GM21423 (cell line): ENCODE measurements at regions not wholly inside any gene's neighbourhood (a gene's known extent, or its start where the extent isn't known, plus 50 kb on each side); places are given as distances from the start of the nearest gene placed in this dataset.

Experiments
- ATAC-seq: cut with Tn5 transposase; IDR thresholded peaks from one replicate; pipeline ENCODE4 v1.9.1; 2021; ENCODE audit warnings: mild to moderate bottlenecking, moderate library complexity; ENCODE audit not compliant: unreplicated experiment

GRCh38 chr18:45168866-45169600, 446.2 kb upstream of the SLC14A2 start:
- ATAC-seq: no peak

DNA sequence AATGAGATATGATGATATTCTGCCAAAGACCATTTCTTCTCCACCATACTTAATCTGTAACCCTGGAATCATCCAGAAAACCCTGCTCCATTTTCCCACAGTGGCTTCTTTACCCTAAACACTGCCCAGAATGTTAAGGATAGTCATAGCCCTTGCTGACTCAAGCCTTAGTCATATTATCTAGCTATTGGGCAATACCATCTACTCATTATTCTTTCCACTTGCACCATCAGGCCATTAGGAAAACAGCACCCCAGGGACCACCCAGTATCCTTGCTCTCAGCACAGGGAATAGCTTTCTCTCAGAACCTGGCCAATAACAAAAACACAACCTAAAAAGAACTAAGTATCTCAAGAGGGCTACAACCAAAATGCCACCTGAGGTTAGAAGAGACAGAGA, 445.7 kb upstream of the SLC14A2 start:
- ATAC-seq: no peak

GRCh38 chr18:45171679-45172191, 443.5 kb upstream of the SLC14A2 start:
- no peak for ATAC-seq

GRCh38 chr18:45173327-45173726, 441.9 kb upstream of the SLC14A2 start:
- ATAC-seq: no peak

DNA sequence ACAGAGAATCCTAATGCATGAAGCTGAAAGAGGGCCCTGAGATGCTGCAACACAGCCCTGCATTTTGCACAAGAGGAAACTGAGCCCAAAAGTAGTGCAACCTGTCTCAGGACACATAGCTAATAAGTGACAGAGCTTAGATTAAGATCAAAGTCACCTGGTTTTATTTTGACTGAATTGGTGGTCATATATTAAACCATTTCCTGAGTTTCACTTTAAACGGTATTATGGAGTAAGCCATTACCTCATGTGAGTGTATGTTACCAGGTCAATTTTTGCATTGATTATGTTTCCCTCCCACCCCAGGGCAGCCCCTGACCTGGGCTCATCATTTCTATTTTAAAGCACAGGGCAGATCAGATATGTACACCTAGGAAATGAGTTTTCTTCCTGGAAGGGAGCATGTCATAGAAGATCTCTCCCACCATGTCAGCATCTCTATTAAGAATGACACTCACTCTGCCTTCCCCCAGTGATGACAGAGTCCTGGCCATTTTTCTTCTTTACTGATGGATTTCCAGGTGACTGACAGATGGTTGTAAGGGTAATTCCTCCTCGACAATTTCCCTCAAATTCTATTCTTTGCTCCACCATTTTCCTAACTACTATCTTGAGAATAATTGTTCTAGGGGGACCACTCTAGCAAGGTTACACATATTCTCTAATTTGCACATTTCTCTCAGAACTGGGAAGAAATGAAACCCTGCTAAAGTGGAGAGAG, 441.3 kb upstream of the SLC14A2 start:
- no peak for ATAC-seq

DNA sequence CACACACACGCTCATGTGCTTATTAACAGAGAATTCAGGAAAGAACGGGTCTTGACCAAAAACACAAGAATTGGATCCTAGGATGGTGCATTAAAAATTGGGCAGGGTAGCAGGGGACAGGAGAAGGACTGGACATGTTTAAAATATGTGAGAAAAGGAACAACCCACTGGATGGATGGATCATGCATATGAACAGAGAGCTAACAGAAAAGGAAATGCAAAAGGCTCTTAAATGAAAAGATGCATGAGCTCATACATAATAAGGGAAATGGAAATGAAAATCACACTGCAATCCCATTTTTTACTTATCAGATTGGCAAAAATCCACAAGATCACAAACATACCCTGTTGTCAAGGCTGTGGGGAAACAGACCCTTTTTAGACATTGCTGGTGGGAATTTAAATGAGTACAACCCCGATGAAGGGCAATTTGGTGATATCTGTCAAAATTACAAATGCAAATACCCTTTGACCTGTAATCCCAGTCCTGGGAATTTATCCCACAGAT, 440.6 kb upstream of the SLC14A2 start:
- ATAC-seq: no peak

- ATAC-seq: no peak
These were observed 439.8 kb upstream of the SLC14A2 start for GRCh38 chr18:45175511-45175910.

GRCh38 chr18:45186832-45187231, 428.4 kb upstream of the SLC14A2 start:
- no peak for ATAC-seq

GRCh38 chr18:45191795-45192194, 423.5 kb upstream of the SLC14A2 start:
- ATAC-seq: no peak

DNA sequence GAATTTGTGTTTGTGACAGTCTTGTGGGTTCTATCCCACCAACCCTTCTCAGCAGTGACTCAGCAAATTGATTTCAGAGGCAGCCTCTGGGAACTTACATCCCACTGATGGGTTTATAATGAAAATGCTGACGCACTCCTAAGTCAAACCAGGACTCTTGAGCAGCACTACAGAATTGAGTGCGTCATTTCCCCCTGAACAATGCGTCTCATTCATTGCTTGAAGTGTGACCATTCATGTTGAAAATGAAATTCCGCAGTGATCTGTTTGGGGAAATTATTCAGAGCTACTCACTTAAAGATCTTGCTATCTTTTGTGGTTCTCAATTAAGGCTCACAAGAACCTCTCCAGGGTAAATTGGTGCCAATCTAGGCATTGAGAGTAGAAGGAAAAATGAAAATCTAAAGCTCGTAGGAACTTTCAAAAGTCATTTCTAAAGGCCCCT, 417.7 kb upstream of the SLC14A2 start:
- peak; percentile 95 for ATAC-seq

DNA sequence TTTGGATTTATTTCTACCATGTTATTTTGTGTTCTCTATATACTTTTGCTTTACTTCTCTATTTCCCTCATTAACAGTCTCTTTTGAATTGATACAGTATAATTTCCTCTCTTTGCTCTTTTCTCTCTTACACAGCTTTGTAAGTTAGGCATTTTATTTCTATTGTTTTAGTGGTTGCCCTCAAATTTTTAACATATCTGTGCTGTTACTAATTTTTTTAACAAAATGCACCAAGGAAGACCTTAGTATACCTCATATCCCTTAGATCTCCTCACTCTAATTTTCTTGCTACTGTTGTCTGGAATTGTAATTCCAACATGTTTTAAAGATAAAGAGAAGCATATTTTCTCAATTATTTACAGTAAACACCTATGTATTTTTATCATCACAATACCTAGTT, 416.8 kb upstream of the SLC14A2 start:
- no peak for ATAC-seq

- ATAC-seq: no peak
These were observed 414.2 kb upstream of the SLC14A2 start for GRCh38 chr18:45201029-45201428.

DNA sequence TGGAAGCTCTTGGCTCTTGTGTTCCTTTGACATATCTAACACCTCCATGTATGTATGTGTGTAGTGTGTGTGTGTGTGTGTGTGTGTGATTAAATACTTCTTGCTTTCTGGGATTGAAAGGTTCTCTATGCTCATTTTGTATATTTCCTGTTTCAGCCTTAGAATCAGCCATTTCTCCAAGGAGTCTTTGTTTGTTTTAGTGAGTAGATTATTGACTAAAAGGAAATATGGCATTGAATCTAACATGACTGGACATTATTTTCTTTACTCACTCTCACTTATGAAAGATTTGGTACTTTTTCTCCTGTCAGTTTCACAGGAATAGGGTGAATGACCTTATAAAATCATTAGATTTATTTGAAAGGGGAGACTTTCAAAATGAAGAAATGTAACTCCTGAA, 413.8 kb upstream of the SLC14A2 start:
- no peak for ATAC-seq

GRCh38 chr18:45202061-45202460, 413.2 kb upstream of the SLC14A2 start:
- no peak for ATAC-seq

GRCh38 chr18:45203677-45204076, 411.6 kb upstream of the SLC14A2 start:
- ATAC-seq: no peak

DNA sequence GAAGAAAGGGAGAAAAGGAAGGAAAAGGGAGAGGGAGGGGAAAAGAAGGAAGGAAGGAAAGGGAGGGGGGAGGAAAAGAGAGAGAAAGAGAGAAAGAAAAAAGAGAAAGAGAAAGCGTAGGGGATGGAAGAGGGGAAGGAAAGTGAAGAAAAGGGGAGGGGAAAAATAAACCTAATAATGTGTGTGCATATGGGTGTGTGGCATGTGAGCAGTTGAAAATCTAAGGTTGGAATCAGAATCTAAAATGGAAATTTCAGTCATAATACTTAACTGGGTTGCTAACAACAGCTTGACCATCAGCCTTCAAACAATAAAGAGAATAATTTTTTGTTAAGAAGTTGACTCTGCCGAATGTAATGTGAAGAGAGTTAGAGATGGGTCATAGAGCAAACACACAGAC, 407.9 kb upstream of the SLC14A2 start:
- no peak for ATAC-seq

- ATAC-seq: no peak
These were observed 407.1 kb upstream of the SLC14A2 start for GRCh38 chr18:45208164-45208563.

DNA sequence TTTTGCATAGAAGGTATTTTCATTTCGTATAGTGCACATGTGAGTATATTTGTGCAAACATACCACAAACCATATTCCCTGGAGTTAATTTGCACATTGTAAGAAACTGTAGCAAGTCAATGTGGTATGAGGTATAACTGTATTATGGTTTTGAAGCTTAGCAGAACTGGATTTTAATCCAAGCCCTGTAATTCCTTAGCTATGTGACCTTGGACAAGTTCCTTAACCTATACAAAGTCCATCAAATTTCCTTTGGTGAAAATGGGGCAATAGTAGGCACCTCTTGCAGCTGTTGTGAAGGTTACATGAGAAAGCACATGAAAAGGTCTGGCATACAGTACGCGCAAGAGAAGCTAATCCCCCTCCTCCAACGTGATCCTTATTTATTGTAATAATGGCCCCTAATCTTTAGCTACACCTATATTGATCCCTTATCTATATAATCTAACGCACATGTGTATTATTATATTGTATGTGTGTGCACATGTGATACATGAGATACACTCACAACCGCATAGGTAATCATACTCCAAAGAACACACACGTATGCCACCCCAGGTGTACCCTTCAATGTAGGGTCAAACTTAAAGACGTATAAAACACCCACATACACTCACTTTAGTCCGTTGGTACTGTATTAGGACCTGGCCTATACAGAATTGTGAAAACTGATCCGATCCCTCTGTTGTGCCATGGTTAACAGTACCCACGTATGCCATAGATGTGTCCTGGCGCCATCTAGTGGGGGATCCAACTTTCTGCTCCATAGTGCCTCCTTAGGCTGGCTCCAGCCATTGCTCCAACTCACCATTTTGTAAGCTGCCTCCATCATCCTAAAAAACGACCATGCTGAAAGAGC, 402.9 kb upstream of the SLC14A2 start:
- ATAC-seq: peak; percentile 100

DNA sequence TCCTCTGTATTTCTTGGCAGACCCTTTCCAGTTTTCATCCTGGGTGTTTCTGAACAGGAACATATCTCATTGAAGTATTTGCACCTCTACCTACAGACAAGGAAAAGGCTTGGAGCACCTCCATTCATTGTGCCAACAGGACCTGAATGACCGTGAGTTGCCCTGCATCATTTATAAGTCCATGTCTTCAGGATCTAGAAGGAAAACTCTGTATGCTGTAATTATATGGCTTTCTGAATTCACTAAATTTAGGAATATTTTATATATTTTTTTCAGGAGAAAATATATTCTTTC, 402.3 kb upstream of the SLC14A2 start:
- peak; percentile 5 for ATAC-seq

DNA sequence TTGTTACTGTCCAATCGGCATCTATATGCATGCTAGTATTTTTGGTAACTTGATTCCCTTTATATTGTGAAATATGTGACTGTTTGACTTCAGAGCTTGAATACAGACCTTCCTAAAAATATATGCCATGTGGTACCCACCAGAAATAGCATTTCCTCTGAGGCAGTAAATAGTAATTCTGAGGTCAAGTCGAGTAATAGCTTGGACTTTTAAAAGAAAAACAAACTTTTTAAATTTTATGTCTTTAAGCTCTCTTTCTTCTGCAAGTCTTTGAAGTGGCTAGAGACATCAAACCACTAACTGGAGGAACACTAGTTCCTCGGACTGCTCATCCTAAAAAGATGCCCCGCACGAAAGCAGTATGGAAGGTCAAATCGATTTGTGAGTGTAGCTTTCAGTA, 396.8 kb upstream of the SLC14A2 start:
- ATAC-seq: no peak

DNA sequence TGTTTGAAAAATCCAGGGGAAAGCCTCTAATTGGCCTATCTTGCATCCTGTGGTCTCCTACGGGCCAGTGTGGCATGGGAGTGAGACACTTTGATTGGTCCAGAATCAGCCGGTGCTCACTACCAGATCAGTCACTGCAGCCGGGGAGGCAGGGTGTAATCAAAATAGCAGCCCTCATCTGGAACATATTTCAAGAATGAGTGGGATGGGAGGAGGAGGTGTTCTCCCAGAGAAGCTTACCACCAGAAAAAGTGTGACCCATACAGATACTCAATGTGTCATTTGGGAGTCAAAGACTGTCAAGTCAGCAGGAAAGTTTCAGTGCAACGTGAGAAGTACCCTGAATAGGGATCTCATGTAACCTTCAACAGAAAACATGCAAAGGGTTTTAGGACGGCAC, 393.9 kb upstream of the SLC14A2 start:
- no peak for ATAC-seq
